ENCODE measurements at regions not wholly inside any gene's neighbourhood (a gene's known extent, or its start where the extent isn't known, plus 50 kb on each side); places are given as distances from the start of the nearest gene placed in this dataset.
"Not testable (repeated sequence)": the region's sequence is repeated elsewhere in the genome, so short reads cannot be mapped to it uniquely, and the experiment has no call there.

GRCh38 chr17:16830219-16830618 is 140.2 kb downstream of the CCDC144A start:
- TF ChIP-seq POLR2A (IDR thresholded peaks at IDR 0.05; ENCODE audit: low read depth, low read length); EZH2 (IDR thresholded peaks at IDR 0.05; ENCODE audit: borderline replicate concordance, low read depth, low read length, severe bottlenecking); CTCF (IDR thresholded peaks at IDR 0.05; ENCODE audit: extremely low read depth in 1 of 2, insufficient read depth in 1 of 2, low read depth in 1 of 2, low read length in 2 of 2); POLR2AphosphoS5 (IDR thresholded peaks at IDR 0.05; ENCODE audit: insufficient read depth, low read depth, low read length); GATA2 (IDR thresholded peaks at IDR 0.05; ENCODE audit: insufficient read depth, insufficient read length, low read depth, low read length); JUN (IDR thresholded peaks at IDR 0.05; ENCODE audit: borderline replicate concordance, insufficient read depth, insufficient read length, low read depth); MYC (IDR thresholded peaks at IDR 0.05; ENCODE audit: low read depth, low read length); MAX (IDR thresholded peaks at IDR 0.05; ENCODE audit: insufficient read depth, insufficient read length): not testable (repeated sequence)

Data from endothelial cell of umbilical vein (primary cell).